Heart right ventricle (tissue), 16 donors: ENCODE measurements at regions not wholly inside any gene's neighbourhood (a gene's known extent, or its start where the extent isn't known, plus 50 kb on each side); places are given as distances from the start of the nearest gene placed in this dataset.

Experiments
- ATAC-seq, 8 donors: fragments of 200-7000 bp; cut with Tn5 transposase; one replicate each; pipeline ENCODE4 v1.9.1; 2020; ENCODE audit warnings: mild to moderate bottlenecking in 8 of 8, moderate library complexity in 8 of 8, moderate number of reproducible peaks in 1 of 8
- DNase-seq, 2 donors: peaks; one replicate each; pipeline ENCODE4 v3.0.0-alpha.2; 2020
- H3K27ac ChIP-seq, 10 donors: fragments of 200-600 bp; sonication (generic) in 2 of 10; one replicate each; pipeline versions ENCODE4 v1.5.0 to v1.8.0; 2020 to 2022; ENCODE audit warnings: mild to moderate bottlenecking in 3 of 10
- H3K27me3 ChIP-seq, 7 donors: fragments of 200-600 bp; one replicate each; pipeline ENCODE4 v1.8.0; 2021 to 2022; ENCODE audit warnings: mild to moderate bottlenecking in 2 of 7
- H3K36me3 ChIP-seq, 9 donors: fragments of 200-600 bp; sonication (generic) in 1 of 9; one replicate each; pipeline versions ENCODE4 v1.5.0 to v1.8.0; 2020 to 2022; ENCODE audit warnings: mild to moderate bottlenecking in 2 of 9
- H3K4me1 ChIP-seq, 9 donors: fragments of 200-600 bp; sonication (generic) in 1 of 9; one replicate each; pipeline versions ENCODE4 v1.5.0 to v1.8.0; 2020 to 2022; ENCODE audit warnings: mild to moderate bottlenecking in 4 of 9
- H3K4me3 ChIP-seq, 10 donors: fragments of 200-600 bp; sonication (generic) in 2 of 10; one replicate each; pipeline versions ENCODE4 v1.5.0 to v1.8.0; 2020 to 2022; ENCODE audit warnings: mild to moderate bottlenecking in 7 of 10, moderate library complexity in 2 of 10
- H3K9me3 ChIP-seq, 11 donors: fragments of 200-600 bp in 10 of 11; sonication (generic) in 2 of 11; one replicate each; pipeline versions ENCODE4 v1.5.0 to v1.8.0; 2013 to 2022; ENCODE audit warnings: mild to moderate bottlenecking in 2 of 11, control low read depth in 1 of 11, moderate library complexity in 1 of 11
- CTCF ChIP-seq, 9 donors: fragments of 200-600 bp; sonication (generic) in 2 of 9; IDR thresholded peaks; one replicate each; pipeline versions ENCODE4 v1.5.0 to v1.8.0; 2021 to 2022; ENCODE audit warnings: antibody characterized with exemption in 9 of 9, mild to moderate bottlenecking in 5 of 9, moderate library complexity in 1 of 9
- WGBS, 2 donors: extraction: QIAGEN DNeasy Blood & Tissue Kit; methylation state at CpG; one replicate each; pipeline ENCODE4 v1.1.7; 2013; ENCODE audit warnings: inconsistent platforms in 1 of 2; 5-methylcytosine and 5-hydroxymethylcytosine counted together
- intact Hi-C, 10 donors: fragments of 100-400 bp; cut with DNase I; formaldehyde crosslinking; loops; one replicate each; pipeline versions ENCODE4 v1.11.1 to v1.14.2; 2022
- donor health status: Arrhythmogenic right ventricular cardiomyopathy.
- donor health status: ischemic (EF 13 %, LVEDD 7.1; RV severe dilation, severe dysfunction).
- donor health status: healthy with polysubstance abuse.
- donor health status: DM: no; HTN: yes; CAD: no.
- donor health status: DM: no; HTN: no; CAD: no.
- donor health status: ischemic (EF 25% LVEDD 6.9; RV normal size, moderate dysfunction).
- donor health status: ischemic (EF 25% LVEDD 5.7; RV mildly dilated, moderate dysfunction).
- donor health status: healthy.
- donor health status: DM: yes; HTN: yes; CAD: no.
- donor health status: Ischemic cardiomyopathy.
- donor health status: ischemic (EF 35%, LVEDD 5.7; RV mildly dilated, moderate dysfunction).
- donor health status: nonischemic (EF 11% LVEDD 7.7; RV severe dilation, severe dysfunction).
- donor health status: DM: yes; HTN: yes; CAD: no.
- donor health status: PGD.
- donor health status: ischemic (EF 29% LVEDD 5.4; RV normal size, mild dysfunction).
- donor health status: nonischemic (EF 23%, LVEDD 6.1; RV moderate dilation, normal function).

DNA sequence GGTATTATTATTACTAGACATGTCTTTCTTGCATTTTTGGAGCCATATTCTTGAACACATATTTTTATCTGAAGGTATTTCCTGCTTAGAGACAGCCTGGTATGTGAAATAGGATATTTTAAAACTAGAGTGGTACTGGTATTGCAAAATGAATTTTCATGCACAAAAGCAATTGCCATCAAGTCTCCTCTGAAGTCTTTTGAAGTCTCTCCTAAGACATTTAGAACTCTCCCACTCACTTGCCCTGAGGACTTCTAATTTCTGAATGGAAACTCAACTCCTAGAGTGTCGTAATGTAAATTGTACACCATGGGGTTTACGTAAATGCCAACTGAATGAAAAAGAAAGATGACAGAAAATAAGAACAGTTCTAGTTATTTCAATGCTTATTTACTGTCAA is 967.0 kb downstream of the DCDC2C start:
- TF ChIP-seq CTCF (IDR thresholded peaks at IDR 0.05): no peak
- no peak for DNase-seq

DNA sequence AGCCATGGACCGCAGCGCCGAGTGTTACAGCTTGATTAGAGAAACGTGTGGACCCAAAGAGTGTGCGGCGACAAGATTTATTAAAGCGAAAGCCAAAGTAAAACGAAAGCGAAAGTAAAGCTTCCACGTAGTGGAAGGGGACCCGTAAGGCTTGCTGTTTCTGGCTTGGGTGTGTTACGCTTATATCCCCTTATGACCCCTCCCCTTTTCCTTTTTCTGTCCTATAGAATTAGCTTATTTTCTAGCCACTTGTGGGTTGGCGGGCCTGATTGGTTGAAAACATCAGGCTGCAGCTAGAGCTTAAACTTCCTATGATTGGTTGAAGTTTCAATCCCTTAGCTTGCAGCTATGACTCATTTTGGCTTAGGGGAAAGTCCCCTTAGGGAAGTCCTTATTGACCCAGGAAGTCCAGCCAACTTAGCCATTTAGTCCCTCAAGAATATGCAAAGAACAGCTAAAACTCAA is 969.7 kb downstream of the DCDC2C start:
- WGBS, 2 donors: 88 to 93% methylated on average over 13 of the region's 13 CpGs
- no peaks in the 10 kb centered on the region for H3K4me1 ChIP-seq
- peaks cover 0 to 2% (median 0%) of the 10 kb centered on the region in 7 donors for H3K27me3 ChIP-seq
- no peak overlapping the region for H3K4me3 ChIP-seq
- intact Hi-C loops: no loop called here
- no peak for TF ChIP-seq CTCF (IDR thresholded peaks at IDR 0.05)
- H3K27ac ChIP-seq: no peak overlapping the region
- H3K36me3 ChIP-seq: no peaks in the 10 kb centered on the region
- peaks cover 0 to 12% (median 0%) of the 10 kb centered on the region in 11 donors for H3K9me3 ChIP-seq
- no peak for DNase-seq
- ATAC-seq: no peak

More for the DNA sequence above, 967.0 kb downstream of the DCDC2C start:
- Histone ChIP-seq H3K27me3 (peaks cover 0 to 2% (median 0%) of the 10 kb centered on the region in 7 donors), H3K4me1 (no peaks in the 10 kb centered on the region), H3K9me3 (peaks cover 0 to 12% (median 0%) of the 10 kb centered on the region in 11 donors), H3K4me3 (no peak overlapping the region), H3K27ac (no peak overlapping the region), H3K36me3 (no peaks in the 10 kb centered on the region)
- intact Hi-C loops: no loop called here
- no peak for ATAC-seq
- 89 to 97% methylated on average over 2 of the region's 2 CpGs for whole genome bisulfite sequencing, 2 donors

- Histone ChIP-seq H3K4me1 (no peaks in the 10 kb centered on the region), H3K9me3 (peaks cover 0 to 17% (median 0%) of the 10 kb centered on the region in 11 donors), H3K27ac (no peak overlapping the region), H3K27me3 (no peaks in the 10 kb centered on the region), H3K36me3 (no peaks in the 10 kb centered on the region), H3K4me3 (no peak overlapping the region)
- WGBS, 2 donors: 82 to 88% methylated on average over 6 of the region's 6 CpGs
- no peak for TF ChIP-seq CTCF (IDR thresholded peaks at IDR 0.05)
- no peak for ATAC-seq
- no peak for DNase-seq
- intact Hi-C loops: no loop called here
These were observed 970.6 kb downstream of the DCDC2C start for GRCh38 chr2:4674007-4674406.

GRCh38 chr2:4675295-4675694 is 971.9 kb downstream of the DCDC2C start:
- Histone ChIP-seq H3K27ac (no peak overlapping the region), H3K4me3 (no peak overlapping the region), H3K27me3 (no peaks in the 10 kb centered on the region), H3K9me3 (peaks cover 0 to 17% (median 0%) of the 10 kb centered on the region in 11 donors), H3K4me1 (no peaks in the 10 kb centered on the region), H3K36me3 (no peaks in the 10 kb centered on the region)
- DNase-seq (no peak), ATAC-seq (no peak)
- intact Hi-C loops: no loop called here
- TF ChIP-seq CTCF (IDR thresholded peaks at IDR 0.05): no peak
- WGBS, 2 donors: 87 to 94% methylated on average over 7 of the region's 7 CpGs
